ENCODE measurements at regions not wholly inside any gene's neighbourhood (a gene's known extent, or its start where the extent isn't known, plus 50 kb on each side); places are given as distances from the start of the nearest gene placed in this dataset.

DNA sequence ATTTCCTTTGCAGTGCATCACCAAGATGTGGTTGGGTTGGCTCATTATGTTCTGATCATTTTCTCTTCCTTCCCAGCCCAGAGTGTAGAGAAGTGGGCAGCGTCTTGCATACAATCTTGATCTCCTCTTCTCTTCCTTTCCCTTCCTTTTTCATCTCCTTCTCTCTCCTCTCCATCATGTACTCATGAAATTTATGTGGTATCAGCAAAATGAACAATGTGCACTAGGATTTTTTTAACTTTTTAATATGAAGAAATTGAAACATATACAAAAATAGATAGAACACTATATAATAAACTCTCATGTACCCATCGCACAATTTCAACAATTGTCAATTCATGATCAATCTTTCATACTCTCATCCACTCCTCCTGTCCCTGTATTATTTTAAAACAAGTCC, 593.5 kb downstream of the BCOR start:
- TF ChIP-seq POLR2A (IDR thresholded peaks at IDR 0.05): no peak
- TF ChIP-seq, protein P1, sequence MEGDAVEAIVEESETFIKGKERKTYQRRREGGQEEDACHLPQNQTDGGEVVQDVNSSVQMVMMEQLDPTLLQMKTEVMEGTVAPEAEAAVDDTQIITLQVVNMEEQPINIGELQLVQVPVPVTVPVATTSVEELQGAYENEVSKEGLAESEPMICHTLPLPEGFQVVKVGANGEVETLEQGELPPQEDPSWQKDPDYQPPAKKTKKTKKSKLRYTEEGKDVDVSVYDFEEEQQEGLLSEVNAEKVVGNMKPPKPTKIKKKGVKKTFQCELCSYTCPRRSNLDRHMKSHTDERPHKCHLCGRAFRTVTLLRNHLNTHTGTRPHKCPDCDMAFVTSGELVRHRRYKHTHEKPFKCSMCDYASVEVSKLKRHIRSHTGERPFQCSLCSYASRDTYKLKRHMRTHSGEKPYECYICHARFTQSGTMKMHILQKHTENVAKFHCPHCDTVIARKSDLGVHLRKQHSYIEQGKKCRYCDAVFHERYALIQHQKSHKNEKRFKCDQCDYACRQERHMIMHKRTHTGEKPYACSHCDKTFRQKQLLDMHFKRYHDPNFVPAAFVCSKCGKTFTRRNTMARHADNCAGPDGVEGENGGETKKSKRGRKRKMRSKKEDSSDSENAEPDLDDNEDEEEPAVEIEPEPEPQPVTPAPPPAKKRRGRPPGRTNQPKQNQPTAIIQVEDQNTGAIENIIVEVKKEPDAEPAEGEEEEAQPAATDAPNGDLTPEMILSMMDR (IDR thresholded peaks at IDR 0.05): no peak
- TF ChIP-seq EP300 (IDR thresholded peaks at IDR 0.05): no peak
- Histone ChIP-seq H3K9me3 (no peaks in the 10 kb centered on the region), H3K4me1 (ENCODE audit: insufficient read depth) (no peaks in the 10 kb centered on the region), H3K27me3 (no peaks in the 10 kb centered on the region), H3K4me3 (no peak overlapping the region), H3K27ac (no peak overlapping the region), H3K36me3 (no peaks in the 10 kb centered on the region)
- intact Hi-C loops (cut with DNase I): no loop called here
- DNase-seq: no peak
- 45 to 68% (median 46%) methylated on average over 2 of the region's 2 CpGs for WGBS, 3 donors

DNA sequence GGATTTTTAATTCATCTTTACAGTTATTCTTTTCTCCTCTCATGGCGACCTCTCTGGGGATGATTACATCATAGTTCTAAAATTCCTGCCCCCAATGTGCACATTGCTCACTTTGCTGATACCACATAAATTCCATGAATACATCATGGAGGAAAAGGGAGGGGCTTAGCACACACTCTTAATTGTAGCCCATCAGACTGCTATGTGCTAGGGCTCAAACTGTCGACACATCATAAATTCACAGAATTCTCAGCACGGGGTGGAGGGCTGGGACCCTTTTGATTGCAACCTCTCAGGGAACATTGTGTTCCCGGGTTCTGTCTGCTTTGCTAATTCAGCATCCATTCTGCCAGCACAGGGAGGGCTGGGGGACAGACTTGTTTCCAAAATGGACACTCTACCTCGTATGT, 592.9 kb downstream of the BCOR start:
- H3K9me3 ChIP-seq: no peaks in the 10 kb centered on the region
- DNase-seq: no peak
- TF ChIP-seq POLR2A (IDR thresholded peaks at IDR 0.05): no peak
- no peak for TF ChIP-seq EP300 (IDR thresholded peaks at IDR 0.05)
- TF ChIP-seq, protein P1 (IDR thresholded peaks at IDR 0.05): no peak
- no peaks in the 10 kb centered on the region for H3K27me3 ChIP-seq
- no peaks in the 10 kb centered on the region for H3K36me3 ChIP-seq
- no peak overlapping the region for H3K27ac ChIP-seq
- no peak overlapping the region for H3K4me3 ChIP-seq
- intact Hi-C loops (cut with DNase I): no loop called here
- no peaks in the 10 kb centered on the region for H3K4me1 ChIP-seq (ENCODE audit: insufficient read depth)
- 41 to 53% (median 48%) methylated on average over 5 of the region's 5 CpGs for WGBS, 3 donors

DNA sequence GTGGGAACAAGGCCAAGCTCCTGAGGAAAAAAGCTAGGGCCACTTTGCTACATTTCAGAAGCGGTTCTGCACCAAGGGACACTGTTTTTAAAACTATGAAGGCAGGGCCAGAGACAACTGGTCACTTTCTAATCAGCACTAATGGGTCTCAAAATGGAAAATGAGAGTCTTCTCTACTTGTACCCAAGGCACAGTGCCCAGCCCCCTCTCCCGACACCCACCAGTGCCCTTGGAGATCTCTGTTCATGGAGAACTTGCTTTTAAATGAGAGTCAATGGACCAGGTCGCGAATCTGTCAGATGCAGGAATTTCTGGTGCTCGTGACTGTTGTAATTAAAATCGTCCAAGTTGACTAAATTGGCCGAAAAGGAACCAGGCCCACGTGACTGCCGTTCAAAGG, 591.6 kb downstream of the BCOR start:
- no peak overlapping the region for H3K4me3 ChIP-seq
- no peaks in the 10 kb centered on the region for H3K36me3 ChIP-seq
- DNase-seq: no peak
- H3K27ac ChIP-seq: no peak overlapping the region
- no peaks in the 10 kb centered on the region for H3K9me3 ChIP-seq
- WGBS, 3 donors: 76 to 82% (median 81%) methylated on average over 9 of the region's 9 CpGs
- intact Hi-C loops (cut with DNase I): no loop called here
- H3K27me3 ChIP-seq: no peaks in the 10 kb centered on the region
- no peak for TF ChIP-seq EP300 (IDR thresholded peaks at IDR 0.05)
- no peak for TF ChIP-seq POLR2A (IDR thresholded peaks at IDR 0.05)
- TF ChIP-seq, protein P1 (IDR thresholded peaks at IDR 0.05): no peak
- H3K4me1 ChIP-seq (ENCODE audit: insufficient read depth): no peaks in the 10 kb centered on the region

DNA sequence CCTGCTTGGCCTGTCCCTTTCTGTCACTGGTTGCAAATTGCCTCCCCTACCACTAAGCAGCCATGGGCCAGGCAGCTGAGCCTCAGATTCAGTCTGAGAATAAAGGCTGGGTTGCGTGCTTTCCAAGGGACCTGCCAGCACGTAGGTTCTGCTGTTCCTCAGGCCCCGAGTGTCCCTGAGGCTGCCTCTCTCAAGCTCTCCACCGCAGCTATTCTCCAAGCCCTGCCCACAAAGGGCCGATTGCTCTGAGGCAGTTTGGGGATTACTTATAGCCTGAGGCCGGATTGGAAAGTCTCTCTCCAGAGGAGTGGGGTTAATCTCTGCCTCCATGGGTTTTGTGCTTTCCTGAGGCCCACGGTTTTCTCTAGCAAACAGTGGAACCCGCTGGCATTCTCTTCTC, 590.7 kb downstream of the BCOR start:
- TF ChIP-seq, protein P1 (IDR thresholded peaks at IDR 0.05): no peak
- TF ChIP-seq POLR2A (IDR thresholded peaks at IDR 0.05) (no peak), EP300 (IDR thresholded peaks at IDR 0.05) (no peak)
- no peaks in the 10 kb centered on the region for H3K27me3 ChIP-seq
- no peak for DNase-seq
- no peaks in the 10 kb centered on the region for H3K9me3 ChIP-seq
- no peaks in the 10 kb centered on the region for H3K4me1 ChIP-seq (ENCODE audit: insufficient read depth)
- no peaks in the 10 kb centered on the region for H3K36me3 ChIP-seq
- no peak overlapping the region for H3K27ac ChIP-seq
- intact Hi-C loops (cut with DNase I): no loop called here
- no peak overlapping the region for H3K4me3 ChIP-seq
- WGBS, 3 donors: 66 to 80% (median 75%) methylated on average over 8 of the region's 8 CpGs

Measured in ovary (tissue), 7 donors.